ENCODE measurements at regions not wholly inside any gene's neighbourhood (a gene's known extent, or its start where the extent isn't known, plus 50 kb on each side); places are given as distances from the start of the nearest gene placed in this dataset.
"Not testable (repeated sequence)": the region's sequence is repeated elsewhere in the genome, so short reads cannot be mapped to it uniquely, and the experiment has no call there.

DNA sequence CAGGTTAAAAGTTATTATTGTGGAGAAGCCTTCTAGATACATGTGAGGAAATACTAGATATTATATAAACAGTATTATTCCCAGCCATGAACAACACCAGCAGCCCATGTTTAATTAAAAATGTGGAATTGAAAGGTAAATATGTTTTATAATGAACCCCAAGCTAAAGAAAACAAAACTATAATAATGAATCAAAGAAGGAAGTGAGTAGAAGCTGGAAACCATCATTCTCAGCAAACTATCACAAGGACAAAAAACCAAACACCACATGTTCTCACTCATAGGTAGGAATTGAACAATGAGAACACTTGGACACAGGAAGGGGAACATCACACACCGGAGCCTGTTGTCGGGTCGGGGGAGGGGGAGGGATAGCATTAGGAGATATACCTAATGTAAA is 167.6 kb upstream of the CXXC4 start:
- H3K9me3 ChIP-seq (ENCODE audit: control insufficient read depth, low read depth, low read length); H3K27me3 ChIP-seq (ENCODE audit: control insufficient read depth, insufficient read depth, low read length); H3K36me3 ChIP-seq (ENCODE audit: control insufficient read depth, low read depth, low read length); H3K4me3 ChIP-seq (ENCODE audit: low read length); H3K27ac ChIP-seq (ENCODE audit: low read length); H3K9ac ChIP-seq (ENCODE audit: low read length); H3K4me1 ChIP-seq (ENCODE audit: control insufficient read depth, low read depth, low read length): not testable (repeated sequence)

GRCh38 chr4:104677116-104677515 is 182.4 kb upstream of the CXXC4 start:
- H3K4me1 ChIP-seq (ENCODE audit: control insufficient read depth, low read depth, low read length), result no peaks in the 10 kb centered on the region
- H3K4me3 ChIP-seq (ENCODE audit: low read length), result no peak overlapping the region
- no peak overlapping the region for H3K27ac ChIP-seq (ENCODE audit: low read length)

GRCh38 chr4:104682311-104682710 is 187.6 kb upstream of the CXXC4 start:
- Histone ChIP-seq H3K9me3 (ENCODE audit: control insufficient read depth, low read depth, low read length) (peaks cover 3% of the 10 kb centered on the region), H3K4me1 (ENCODE audit: control insufficient read depth, low read depth, low read length) (no peaks in the 10 kb centered on the region), H3K36me3 (ENCODE audit: control insufficient read depth, low read depth, low read length) (no peaks in the 10 kb centered on the region), H3K27ac (ENCODE audit: low read length) (no peak overlapping the region), H3K27me3 (ENCODE audit: control insufficient read depth, insufficient read depth, low read length) (no peaks in the 10 kb centered on the region), H3K9ac (ENCODE audit: low read length) (no peak overlapping the region), H3K4me3 (ENCODE audit: low read length) (no peak overlapping the region)

More at GRCh38 chr4:104677116-104677515, 182.4 kb upstream of the CXXC4 start:
- Histone ChIP-seq H3K9ac (ENCODE audit: low read length) (no peak overlapping the region), H3K9me3 (ENCODE audit: control insufficient read depth, low read depth, low read length) (no peaks in the 10 kb centered on the region), H3K27me3 (ENCODE audit: control insufficient read depth, insufficient read depth, low read length) (no peaks in the 10 kb centered on the region), H3K36me3 (ENCODE audit: control insufficient read depth, low read depth, low read length) (no peaks in the 10 kb centered on the region)

GRCh38 chr4:104693601-104694201 is 199.0 kb upstream of the CXXC4 start:
- Histone ChIP-seq H3K27ac (ENCODE audit: low read length) (no peak overlapping the region), H3K9me3 (ENCODE audit: control insufficient read depth, low read depth, low read length) (no peaks in the 10 kb centered on the region), H3K4me1 (ENCODE audit: control insufficient read depth, low read depth, low read length) (no peaks in the 10 kb centered on the region), H3K4me3 (ENCODE audit: low read length) (no peak overlapping the region), H3K27me3 (ENCODE audit: control insufficient read depth, insufficient read depth, low read length) (no peaks in the 10 kb centered on the region), H3K9ac (ENCODE audit: low read length) (no peak overlapping the region), H3K36me3 (ENCODE audit: control insufficient read depth, low read depth, low read length) (no peaks in the 10 kb centered on the region)

DNA sequence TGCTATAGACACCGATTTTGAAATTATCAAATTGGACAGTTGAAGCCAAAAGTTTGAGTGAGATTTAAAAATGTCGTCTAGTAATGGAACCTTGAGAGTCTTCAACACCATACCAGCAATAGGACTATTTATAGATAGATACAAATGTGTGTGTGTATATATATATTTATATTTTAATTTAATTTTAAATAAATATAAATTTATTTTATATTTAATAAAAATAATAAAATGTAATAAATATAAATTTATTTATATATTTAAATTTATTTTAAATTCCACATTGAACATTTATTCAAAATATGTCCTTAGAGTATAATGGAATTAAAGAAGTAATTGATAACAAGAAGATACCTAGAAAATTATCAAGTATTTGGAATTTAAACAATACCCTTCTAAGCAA is 221.9 kb upstream of the CXXC4 start:
- Histone ChIP-seq H3K36me3 (ENCODE audit: control insufficient read depth, low read depth, low read length) (no peaks in the 10 kb centered on the region), H3K9ac (ENCODE audit: low read length) (no peak overlapping the region), H3K4me1 (ENCODE audit: control insufficient read depth, low read depth, low read length) (no peaks in the 10 kb centered on the region), H3K27me3 (ENCODE audit: control insufficient read depth, insufficient read depth, low read length) (no peaks in the 10 kb centered on the region), H3K4me3 (ENCODE audit: low read length) (no peak overlapping the region), H3K9me3 (ENCODE audit: control insufficient read depth, low read depth, low read length) (no peaks in the 10 kb centered on the region), H3K27ac (ENCODE audit: low read length) (no peak overlapping the region)

DNA sequence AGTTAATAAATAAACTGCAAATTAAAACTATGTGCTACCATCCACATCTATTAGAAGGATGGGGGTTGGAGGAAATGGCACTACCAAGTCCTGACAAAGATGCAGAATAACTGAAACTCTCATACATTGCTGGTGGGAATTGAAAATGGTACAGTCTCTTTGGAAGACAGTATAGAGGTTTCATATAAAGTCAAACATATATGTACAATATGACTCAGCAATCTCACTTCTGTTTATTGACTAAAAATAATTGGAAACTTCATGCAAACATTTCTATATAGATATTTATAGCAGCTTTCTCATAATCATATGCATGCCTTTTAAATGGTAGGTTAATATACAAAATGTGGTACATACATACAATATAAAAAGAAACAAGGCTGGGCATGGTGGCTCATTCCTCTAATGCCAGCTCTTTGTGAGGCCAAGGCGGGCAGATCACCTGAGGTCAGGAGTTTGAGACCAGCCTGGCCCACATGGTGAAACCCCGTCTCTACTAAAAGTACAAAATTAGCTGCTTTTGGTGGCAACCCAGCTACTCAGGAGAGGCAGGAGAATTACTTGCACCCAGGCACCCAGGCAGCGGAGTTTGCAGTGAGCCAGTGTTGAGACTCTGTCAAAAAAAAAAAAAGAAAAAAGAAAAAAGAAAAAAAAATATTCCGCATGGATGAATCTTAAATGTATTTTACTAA is 225.0 kb upstream of the CXXC4 start:
- no peaks in the 10 kb centered on the region for H3K36me3 ChIP-seq (ENCODE audit: control insufficient read depth, low read depth, low read length)
- no peak overlapping the region for H3K27ac ChIP-seq (ENCODE audit: low read length)
- no peaks in the 10 kb centered on the region for H3K9me3 ChIP-seq (ENCODE audit: control insufficient read depth, low read depth, low read length)
- H3K4me3 ChIP-seq (ENCODE audit: low read length), result no peak overlapping the region
- no peaks in the 10 kb centered on the region for H3K4me1 ChIP-seq (ENCODE audit: control insufficient read depth, low read depth, low read length)
- no peaks in the 10 kb centered on the region for H3K27me3 ChIP-seq (ENCODE audit: control insufficient read depth, insufficient read depth, low read length)
- no peak overlapping the region for H3K9ac ChIP-seq (ENCODE audit: low read length)

DNA sequence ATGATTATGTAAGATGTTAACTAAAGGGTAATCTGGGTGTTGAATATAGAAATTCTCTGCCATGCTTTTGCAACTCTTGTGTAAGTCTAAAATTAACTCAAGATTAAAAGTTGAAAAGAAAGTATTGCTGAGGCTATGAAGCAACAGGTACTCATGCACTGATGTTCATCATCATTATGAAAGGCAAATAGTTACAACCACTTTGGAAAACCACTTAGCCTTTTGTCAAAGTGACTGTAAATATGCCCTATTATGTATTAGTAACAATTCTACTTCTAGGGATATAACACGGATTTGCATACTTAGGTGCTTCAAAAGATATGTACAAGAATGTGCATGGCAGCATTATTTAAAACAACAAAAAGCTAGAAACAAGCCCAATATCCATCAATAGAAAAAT is 227.8 kb upstream of the CXXC4 start:
- Histone ChIP-seq H3K9ac (ENCODE audit: low read length) (no peak overlapping the region), H3K4me3 (ENCODE audit: low read length) (no peak overlapping the region), H3K4me1 (ENCODE audit: control insufficient read depth, low read depth, low read length) (no peaks in the 10 kb centered on the region), H3K27me3 (ENCODE audit: control insufficient read depth, insufficient read depth, low read length) (no peaks in the 10 kb centered on the region), H3K27ac (ENCODE audit: low read length) (no peak overlapping the region), H3K36me3 (ENCODE audit: control insufficient read depth, low read depth, low read length) (no peaks in the 10 kb centered on the region), H3K9me3 (ENCODE audit: control insufficient read depth, low read depth, low read length) (no peaks in the 10 kb centered on the region)

DNA sequence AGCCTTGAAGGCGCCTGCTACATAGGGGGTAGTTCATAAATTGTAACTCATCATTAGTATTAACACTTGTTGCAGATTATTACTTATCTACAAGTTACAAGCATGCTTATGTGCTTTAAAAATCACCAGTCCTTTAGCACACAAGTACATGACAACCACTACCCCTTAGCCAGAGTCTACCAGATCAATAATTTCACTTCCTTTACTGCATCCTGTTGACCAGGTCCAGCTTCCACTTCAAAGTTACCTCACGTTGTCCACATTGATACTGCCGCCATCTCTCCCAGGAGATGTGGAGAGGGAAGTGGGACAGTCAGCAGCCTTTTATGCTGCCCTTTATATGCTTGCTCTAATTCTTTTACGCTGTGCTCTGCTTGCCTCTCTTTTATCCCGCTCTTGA is 231.3 kb upstream of the CXXC4 start:
- Histone ChIP-seq H3K27me3 (ENCODE audit: control insufficient read depth, insufficient read depth, low read length) (no peaks in the 10 kb centered on the region), H3K4me1 (ENCODE audit: control insufficient read depth, low read depth, low read length) (no peaks in the 10 kb centered on the region), H3K36me3 (ENCODE audit: control insufficient read depth, low read depth, low read length) (no peaks in the 10 kb centered on the region), H3K4me3 (ENCODE audit: low read length) (no peak overlapping the region), H3K9me3 (ENCODE audit: control insufficient read depth, low read depth, low read length) (no peaks in the 10 kb centered on the region), H3K27ac (ENCODE audit: low read length) (no peak overlapping the region), H3K9ac (ENCODE audit: low read length) (no peak overlapping the region)

DNA sequence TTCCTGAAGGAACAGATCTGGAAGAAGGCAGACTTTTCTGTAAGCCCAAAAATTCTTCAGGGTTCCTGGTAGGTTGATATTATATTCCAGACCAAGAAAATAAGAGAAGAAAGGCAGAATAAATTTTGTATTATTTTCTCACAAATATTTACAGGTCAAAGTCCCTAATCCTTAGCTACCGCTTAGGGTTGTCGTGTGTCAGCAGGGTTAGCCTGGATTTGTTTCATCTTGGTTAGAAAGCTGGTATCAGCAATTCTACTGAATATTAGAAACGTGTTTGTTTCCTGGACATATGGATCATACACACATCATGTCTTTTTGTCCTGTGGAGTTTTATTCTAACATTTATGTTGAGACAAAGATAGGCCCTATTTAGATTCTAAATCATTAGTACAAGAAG is 232.9 kb upstream of the CXXC4 start:
- no peaks in the 10 kb centered on the region for H3K9me3 ChIP-seq (ENCODE audit: control insufficient read depth, low read depth, low read length)
- H3K4me3 ChIP-seq (ENCODE audit: low read length), result no peak overlapping the region
- no peak overlapping the region for H3K27ac ChIP-seq (ENCODE audit: low read length)
- no peaks in the 10 kb centered on the region for H3K27me3 ChIP-seq (ENCODE audit: control insufficient read depth, insufficient read depth, low read length)
- H3K36me3 ChIP-seq (ENCODE audit: control insufficient read depth, low read depth, low read length), result no peaks in the 10 kb centered on the region
- H3K9ac ChIP-seq (ENCODE audit: low read length), result no peak overlapping the region
- H3K4me1 ChIP-seq (ENCODE audit: control insufficient read depth, low read depth, low read length), result no peaks in the 10 kb centered on the region

GRCh38 chr4:104728380-104729122 is 233.9 kb upstream of the CXXC4 start:
- Histone ChIP-seq H3K27me3 (ENCODE audit: control insufficient read depth, insufficient read depth, low read length) (no peaks in the 10 kb centered on the region), H3K9me3 (ENCODE audit: control insufficient read depth, low read depth, low read length) (no peaks in the 10 kb centered on the region), H3K36me3 (ENCODE audit: control insufficient read depth, low read depth, low read length) (no peaks in the 10 kb centered on the region), H3K4me3 (ENCODE audit: low read length) (no peak overlapping the region), H3K9ac (ENCODE audit: low read length) (no peak overlapping the region), H3K27ac (ENCODE audit: low read length) (no peak overlapping the region), H3K4me1 (ENCODE audit: control insufficient read depth, low read depth, low read length) (no peaks in the 10 kb centered on the region)

GRCh38 chr4:104732766-104733165 is 238.1 kb upstream of the CXXC4 start:
- Histone ChIP-seq H3K9me3 (ENCODE audit: control insufficient read depth, low read depth, low read length) (no peaks in the 10 kb centered on the region), H3K4me1 (ENCODE audit: control insufficient read depth, low read depth, low read length) (no peaks in the 10 kb centered on the region), H3K36me3 (ENCODE audit: control insufficient read depth, low read depth, low read length) (no peaks in the 10 kb centered on the region), H3K27ac (ENCODE audit: low read length) (no peak overlapping the region), H3K27me3 (ENCODE audit: control insufficient read depth, insufficient read depth, low read length) (no peaks in the 10 kb centered on the region), H3K9ac (ENCODE audit: low read length) (no peak overlapping the region), H3K4me3 (ENCODE audit: low read length) (no peak overlapping the region)

DNA sequence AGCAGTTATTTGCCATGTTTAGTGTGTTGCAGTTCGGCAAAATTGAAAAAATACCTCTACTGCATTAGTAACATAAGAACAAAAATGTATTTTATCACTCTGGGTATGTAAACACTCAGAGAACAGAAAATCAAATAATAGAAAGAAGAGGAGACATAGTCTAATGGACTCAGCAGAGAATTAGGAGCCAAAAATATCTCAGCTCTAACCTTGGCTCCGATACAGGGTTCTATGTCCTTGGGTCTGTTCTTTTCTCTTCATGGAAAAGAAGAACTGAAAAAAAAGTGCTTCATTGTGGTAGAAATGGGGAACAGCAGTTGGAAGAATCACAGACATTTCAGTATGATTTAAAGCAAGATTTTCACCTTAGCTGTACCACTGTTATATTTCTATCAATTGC is 240.5 kb upstream of the CXXC4 start:
- H3K4me1 ChIP-seq (ENCODE audit: control insufficient read depth, low read depth, low read length), result no peaks in the 10 kb centered on the region
- no peak overlapping the region for H3K9ac ChIP-seq (ENCODE audit: low read length)
- no peak overlapping the region for H3K27ac ChIP-seq (ENCODE audit: low read length)

More for the DNA sequence above, 240.5 kb upstream of the CXXC4 start:
- Histone ChIP-seq H3K4me3 (ENCODE audit: low read length) (no peak overlapping the region), H3K9me3 (ENCODE audit: control insufficient read depth, low read depth, low read length) (no peaks in the 10 kb centered on the region), H3K36me3 (ENCODE audit: control insufficient read depth, low read depth, low read length) (no peaks in the 10 kb centered on the region), H3K27me3 (ENCODE audit: control insufficient read depth, insufficient read depth, low read length) (no peaks in the 10 kb centered on the region)

Measured in iPS-18a (cell line).